HG02571 (cell line): ENCODE measurements at regions not wholly inside any gene's neighbourhood (a gene's known extent, or its start where the extent isn't known, plus 50 kb on each side); places are given as distances from the start of the nearest gene placed in this dataset.

Experiments used
- ATAC-seq: cut with Tn5 transposase; IDR thresholded peaks from one replicate; pipeline ENCODE4 v1.9.1; 2021; ENCODE audit warnings: mild to moderate bottlenecking, moderate library complexity; ENCODE audit not compliant: unreplicated experiment

GRCh38 chrX:16488959-16489358, 161.0 kb upstream of the S100G start:
- no peak for ATAC-seq

GRCh38 chrX:16491461-16491860, 158.5 kb upstream of the S100G start:
- no peak for ATAC-seq

GRCh38 chrX:16496175-16496574, 153.8 kb upstream of the S100G start:
- ATAC-seq: no peak

- ATAC-seq: no peak
Observed at GRCh38 chrX:16511796-16512776, 137.9 kb upstream of the S100G start.

GRCh38 chrX:16516232-16516876, 133.6 kb upstream of the S100G start:
- no peak for ATAC-seq

- ATAC-seq: no peak
Observed at GRCh38 chrX:16517039-16517605, 132.8 kb upstream of the S100G start.

GRCh38 chrX:16518131-16518530, 131.8 kb upstream of the S100G start:
- ATAC-seq: no peak

- ATAC-seq: no peak
Observed at GRCh38 chrX:16524316-16524715, 125.6 kb upstream of the S100G start.

- no peak for ATAC-seq
Observed at GRCh38 chrX:16526003-16526402, 124.0 kb upstream of the S100G start.

GRCh38 chrX:16528620-16529019, 121.3 kb upstream of the S100G start:
- no peak for ATAC-seq
